IPS DF 6.9 (cell line): ENCODE measurements at regions not wholly inside any gene's neighbourhood (a gene's known extent, or its start where the extent isn't known, plus 50 kb on each side); places are given as distances from the start of the nearest gene placed in this dataset.

Experiments used
- DNase-seq: peaks from one replicate; pipeline ENCODE4 v3.0.0-alpha.2; 2013; ENCODE audit warnings: low read depth, low spot score
- H3K27ac ChIP-seq: one replicate; pipeline ENCODE4 v1.5.1; 2013; ENCODE audit warnings: low read length, control low read depth
- H3K27me3 ChIP-seq: 2 replicates; pipeline ENCODE4 v1.6.1; 2013; ENCODE audit warnings: mild to moderate bottlenecking, low read length; ENCODE audit not compliant: control insufficient read depth, insufficient read depth
- H3K36me3 ChIP-seq: 2 replicates; pipeline ENCODE4 v1.6.1; 2013; ENCODE audit warnings: low read length; ENCODE audit not compliant: control insufficient read depth, insufficient read depth
- H3K4me1 ChIP-seq: 2 replicates; pipeline ENCODE4 v1.6.1; 2013; ENCODE audit warnings: low read length; ENCODE audit not compliant: control insufficient read depth, insufficient read depth
- H3K4me3 ChIP-seq: 2 replicates; pipeline ENCODE4 v1.5.1; 2013; ENCODE audit warnings: mild to moderate bottlenecking, low read length
- H3K9me3 ChIP-seq: 2 replicates; pipeline ENCODE4 v1.6.1; 2013; ENCODE audit warnings: low read length, inconsistent platforms; ENCODE audit not compliant: control insufficient read depth, insufficient read depth
- WGBS: extraction: QIAGEN DNeasy Blood & Tissue Kit; methylation state at CpG from one replicate; pipeline ENCODE4 v1.1.7; 2013; ENCODE audit warnings: mixed read lengths, missing lambda C conversion rate; ENCODE audit not compliant: insufficient read length, insufficient coverage; 5-methylcytosine and 5-hydroxymethylcytosine counted together

DNA sequence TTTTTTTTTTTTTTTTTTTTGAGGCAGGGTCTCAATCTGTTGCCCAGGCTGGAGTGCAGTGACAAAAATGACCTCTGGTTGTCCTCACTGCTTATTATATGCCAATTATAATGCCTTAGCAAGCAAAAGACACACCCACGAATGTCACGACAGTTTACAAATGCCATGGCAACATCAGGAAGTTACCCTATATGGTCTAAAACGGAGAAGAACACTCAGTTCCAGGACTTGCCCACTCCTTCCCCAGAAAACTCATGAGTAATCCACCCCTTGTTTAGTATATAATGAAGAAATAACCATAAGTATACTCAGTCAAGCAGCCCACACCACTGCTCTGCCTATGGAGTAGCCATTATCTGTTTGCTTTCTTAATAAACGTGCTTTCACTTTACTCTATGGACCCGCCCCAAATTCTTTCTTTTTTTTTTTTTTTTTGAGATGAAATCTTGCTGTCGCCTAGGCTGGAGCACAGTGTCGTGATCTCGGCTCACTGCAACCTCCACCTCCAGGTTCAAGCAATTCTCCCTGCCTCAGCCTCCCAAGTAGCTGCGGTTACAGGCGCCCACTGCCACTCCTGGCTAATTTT lies 106.2 kb downstream of the SMIM20 start:
- Histone ChIP-seq H3K4me1 (no peaks in the 10 kb centered on the region; the same call in 1 of the 2 replicates), H3K27ac (no peak overlapping the region), H3K9me3 (no peaks in the 10 kb centered on the region), H3K27me3 (no peaks in the 10 kb centered on the region), H3K4me3 (no peak overlapping the region), H3K36me3 (no peaks in the 10 kb centered on the region)
- DNase-seq = no peak
- no CpG with 5 or more reads among the region's 10 CpGs for WGBS

DNA sequence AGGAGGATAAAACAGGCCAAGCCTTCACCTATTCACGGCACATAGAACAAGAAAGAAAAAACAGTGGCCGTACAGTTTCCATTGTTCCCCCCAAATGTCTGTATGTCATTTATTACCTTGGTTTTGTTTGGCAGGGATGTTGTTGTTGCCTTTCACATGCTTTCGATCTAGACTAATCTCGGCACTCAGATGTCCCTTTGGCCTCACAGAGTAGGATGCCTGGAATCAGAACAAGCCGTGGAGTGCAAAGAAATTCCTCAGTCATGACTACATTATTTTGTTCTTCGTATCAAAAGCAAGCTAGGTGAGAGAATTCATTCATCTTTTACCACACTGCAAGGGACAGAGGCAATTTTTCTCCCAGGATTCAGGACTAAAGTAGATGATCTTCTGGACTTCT lies 106.9 kb downstream of the SMIM20 start:
- DNase-seq = no peak
- no peak overlapping the region for H3K27ac ChIP-seq
- no peaks in the 10 kb centered on the region for H3K9me3 ChIP-seq
- H3K27me3 ChIP-seq = no peaks in the 10 kb centered on the region
- no peaks in the 10 kb centered on the region for H3K4me1 ChIP-seq
- H3K36me3 ChIP-seq = no peaks in the 10 kb centered on the region
- H3K4me3 ChIP-seq = no peak overlapping the region
- WGBS = no CpG with 5 or more reads among the region's 6 CpGs

DNA sequence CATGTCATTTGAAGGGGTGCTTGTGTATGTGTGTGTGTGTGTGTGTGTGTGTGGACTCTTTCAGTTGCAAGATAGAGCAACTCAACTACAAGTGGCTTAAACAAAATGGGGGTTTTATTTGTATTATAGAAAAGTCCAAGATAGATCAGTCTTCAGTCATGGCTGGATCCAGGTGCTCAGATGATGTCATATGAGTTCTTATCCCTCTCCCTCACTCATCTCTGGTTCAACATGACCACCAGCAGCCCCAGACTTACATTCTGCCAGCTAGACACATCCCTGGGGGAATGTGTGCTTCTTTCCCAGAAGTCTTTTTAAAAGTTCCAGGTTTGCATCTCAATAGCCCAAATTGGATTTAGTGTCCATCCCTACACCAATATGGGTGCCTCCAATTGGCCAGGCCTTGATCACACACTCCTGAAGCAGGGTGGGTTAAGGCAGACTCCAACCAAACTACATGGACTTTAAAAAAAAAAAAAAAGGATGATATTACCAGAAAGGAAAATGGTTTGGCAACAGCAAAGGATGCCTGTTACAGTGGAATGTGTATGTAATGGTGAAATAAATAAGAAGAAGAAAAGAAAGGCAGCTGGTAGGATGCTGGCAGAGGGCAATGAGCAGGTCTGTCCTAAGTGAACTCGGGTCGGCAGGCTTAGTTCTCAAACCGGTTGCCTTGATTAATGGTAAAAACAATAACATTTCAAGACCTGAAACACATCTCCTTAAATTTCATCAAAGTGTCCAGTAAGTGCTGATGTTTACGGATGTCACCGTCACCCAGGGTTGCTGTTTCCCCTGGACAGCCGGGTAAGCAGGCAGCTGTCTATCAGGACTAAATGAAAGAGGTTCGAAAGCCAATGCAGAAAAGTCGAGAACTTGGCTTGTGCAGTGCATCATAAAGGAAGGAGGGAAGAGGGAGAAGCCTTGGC lies 107.7 kb downstream of the SMIM20 start:
- Histone ChIP-seq H3K9me3 (no peaks in the 10 kb centered on the region), H3K36me3 (no peaks in the 10 kb centered on the region), H3K4me3 (no peak overlapping the region), H3K27me3 (no peaks in the 10 kb centered on the region), H3K27ac (no peak overlapping the region), H3K4me1 (no peaks in the 10 kb centered on the region)
- DNase-seq = no peak
- WGBS = no CpG with 5 or more reads among the region's 8 CpGs

DNA sequence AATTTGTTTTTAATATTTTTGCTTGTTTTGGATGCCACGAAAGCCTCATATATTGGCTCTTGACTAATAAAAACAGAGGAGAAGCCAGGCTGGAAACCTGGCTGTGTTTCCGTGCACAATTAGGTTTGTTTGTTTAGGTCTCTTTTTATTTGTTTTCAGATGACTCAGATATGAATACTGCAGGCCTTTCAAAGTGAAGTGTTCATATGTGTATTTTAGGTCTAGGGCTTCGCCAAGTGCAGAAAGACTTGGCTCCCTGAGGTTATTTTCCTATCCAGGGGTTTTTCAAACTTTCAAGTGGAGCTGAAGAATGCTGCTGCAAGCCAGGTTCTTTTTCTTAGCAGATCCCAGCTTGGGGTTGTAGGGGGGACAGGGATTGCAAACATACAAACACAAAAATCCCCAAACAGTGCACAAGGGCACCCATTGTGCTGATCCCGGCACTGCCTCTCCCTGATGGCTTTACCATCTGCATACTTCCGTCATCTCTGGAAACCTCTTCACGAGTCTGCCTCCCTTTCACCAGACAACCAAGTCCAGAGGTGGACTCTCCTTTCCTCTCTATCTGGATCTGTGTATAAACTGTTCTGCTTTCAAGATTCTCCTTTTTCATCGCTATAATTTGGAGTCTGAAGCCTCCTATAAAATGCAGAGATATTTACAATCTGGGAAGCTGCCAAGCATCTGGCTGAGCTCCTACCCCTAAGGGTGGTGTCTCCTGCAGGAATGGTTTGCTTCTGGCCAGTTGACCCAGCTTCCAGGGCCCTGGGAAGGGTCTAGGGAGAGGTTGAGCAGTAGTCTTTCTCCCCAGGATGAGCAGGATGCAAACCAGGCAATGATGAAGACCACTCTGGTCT lies 108.6 kb downstream of the SMIM20 start:
- Histone ChIP-seq H3K4me1 (no peaks in the 10 kb centered on the region), H3K27ac (no peak overlapping the region)

DNA sequence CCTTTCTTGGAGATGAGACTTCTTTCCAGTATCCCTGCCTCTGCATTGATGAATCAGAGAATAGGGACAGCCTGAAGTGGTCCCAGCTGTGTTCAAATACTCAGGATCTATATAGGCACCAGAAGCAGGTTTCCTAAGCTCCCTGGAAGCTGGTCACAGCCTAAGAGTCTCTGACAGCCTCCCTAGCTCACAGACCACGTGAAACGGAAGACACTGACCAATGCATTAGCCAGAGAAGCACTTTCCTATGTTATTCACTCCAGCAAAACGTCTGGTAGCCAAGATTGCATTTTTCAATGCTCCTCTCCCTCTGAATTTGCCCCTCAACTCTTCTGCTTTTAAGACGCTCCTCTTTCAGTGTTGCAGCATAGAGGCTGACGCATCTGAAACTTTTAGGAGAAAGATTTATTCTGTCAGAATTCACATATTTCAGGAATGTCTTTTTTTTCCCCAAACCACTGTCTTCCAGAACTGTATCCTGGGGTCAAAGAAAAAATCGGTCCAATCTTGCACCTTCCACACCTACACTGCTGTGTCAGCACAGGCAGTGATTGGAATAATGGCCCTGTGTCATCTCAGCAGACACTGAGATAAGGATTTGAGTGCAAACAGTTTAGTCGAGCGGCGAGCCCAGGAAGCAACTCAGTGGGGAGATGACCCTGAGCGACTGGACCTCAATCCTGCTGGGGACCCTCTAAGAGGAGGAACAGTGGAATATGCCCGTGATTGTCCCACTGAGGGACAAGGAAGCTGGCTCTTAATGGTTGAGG lies 109.4 kb downstream of the SMIM20 start:
- DNase-seq = no peak
- no CpG with 5 or more reads among the region's 11 CpGs for WGBS
- H3K4me3 ChIP-seq = no peak overlapping the region

More for the DNA sequence above, 108.6 kb downstream of the SMIM20 start:
- no peaks in the 10 kb centered on the region for H3K9me3 ChIP-seq
- H3K36me3 ChIP-seq = no peaks in the 10 kb centered on the region
- H3K4me3 ChIP-seq = no peak overlapping the region
- DNase-seq = no peak
- H3K27me3 ChIP-seq = no peaks in the 10 kb centered on the region
- WGBS = no CpG with 5 or more reads among the region's 7 CpGs

DNA sequence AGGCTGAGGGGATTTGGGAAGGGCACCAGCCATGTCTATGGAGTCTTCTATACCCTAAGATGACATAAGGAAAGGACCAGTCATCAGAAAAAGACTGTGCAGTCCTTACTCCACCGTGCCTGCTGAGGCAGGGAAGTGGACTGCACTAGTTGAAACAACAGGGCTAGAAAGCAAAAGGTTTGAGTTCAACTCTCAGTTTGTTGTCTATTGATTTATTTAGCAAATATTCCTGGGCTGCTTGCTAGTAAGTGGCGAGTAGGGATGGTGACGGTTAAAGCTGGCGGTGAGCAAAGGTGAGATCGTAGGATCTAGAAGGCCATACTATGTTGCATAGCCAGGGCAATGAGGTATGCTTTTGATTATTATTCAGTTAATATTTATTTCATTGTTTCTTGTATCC lies 110.1 kb downstream of the SMIM20 start:
- no peak overlapping the region for H3K27ac ChIP-seq
- no peaks in the 10 kb centered on the region for H3K9me3 ChIP-seq
- H3K27me3 ChIP-seq = no peaks in the 10 kb centered on the region
- DNase-seq = no peak
- no peaks in the 10 kb centered on the region for H3K36me3 ChIP-seq
- no peak overlapping the region for H3K4me3 ChIP-seq
- H3K4me1 ChIP-seq = peaks cover 3% of the 10 kb centered on the region; the same call in 1 of the 2 replicates
- no CpG with 5 or more reads among the region's 5 CpGs for WGBS

More for the DNA sequence above, 109.4 kb downstream of the SMIM20 start:
- no peaks in the 10 kb centered on the region for H3K9me3 ChIP-seq
- H3K4me1 ChIP-seq = peaks cover 3% of the 10 kb centered on the region; the same call in 1 of the 2 replicates
- no peaks in the 10 kb centered on the region for H3K27me3 ChIP-seq
- H3K36me3 ChIP-seq = no peaks in the 10 kb centered on the region
- H3K27ac ChIP-seq = no peak overlapping the region

DNA sequence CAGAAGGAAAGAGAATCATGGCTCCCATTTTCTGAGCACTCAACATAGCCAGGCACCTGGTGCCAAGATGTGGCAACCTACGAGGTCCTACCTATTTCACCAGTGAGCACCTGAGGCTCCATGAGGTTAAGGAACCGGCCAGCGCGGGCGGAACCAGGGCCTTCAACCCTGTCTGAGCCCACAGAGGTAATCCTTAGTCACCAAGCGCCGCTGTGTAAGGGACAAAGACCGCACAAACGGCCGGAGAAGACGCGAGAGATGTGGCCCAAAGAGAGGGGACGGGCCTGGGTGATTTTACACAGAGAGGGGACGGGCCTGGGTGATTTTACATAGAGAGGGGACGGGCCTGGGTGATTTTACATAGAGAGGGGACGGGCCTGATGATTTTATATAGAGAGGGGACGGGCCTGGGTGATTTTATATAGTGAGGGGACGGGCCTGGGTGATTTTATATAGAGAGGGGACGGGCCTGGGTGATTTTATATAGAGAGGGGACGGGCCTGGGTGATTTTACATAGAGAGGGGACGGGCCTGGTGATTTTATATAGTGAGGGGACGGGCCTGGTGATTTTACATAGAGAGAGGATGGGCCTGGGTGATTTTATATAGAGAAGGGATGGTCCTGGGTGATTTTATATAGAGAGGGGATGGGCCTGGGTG lies 114.2 kb downstream of the SMIM20 start:
- DNase-seq = peak; percentile 39
- H3K9me3 ChIP-seq = no peaks in the 10 kb centered on the region
- H3K27me3 ChIP-seq = no peaks in the 10 kb centered on the region
- peak overlapping the region; percentile 43; the same call in 1 of the 2 replicates for H3K4me3 ChIP-seq
- H3K36me3 ChIP-seq = no peaks in the 10 kb centered on the region
- no peak overlapping the region for H3K27ac ChIP-seq
- peaks cover 10% of the 10 kb centered on the region for H3K4me1 ChIP-seq
- WGBS = no CpG with 5 or more reads among the region's 22 CpGs

DNA sequence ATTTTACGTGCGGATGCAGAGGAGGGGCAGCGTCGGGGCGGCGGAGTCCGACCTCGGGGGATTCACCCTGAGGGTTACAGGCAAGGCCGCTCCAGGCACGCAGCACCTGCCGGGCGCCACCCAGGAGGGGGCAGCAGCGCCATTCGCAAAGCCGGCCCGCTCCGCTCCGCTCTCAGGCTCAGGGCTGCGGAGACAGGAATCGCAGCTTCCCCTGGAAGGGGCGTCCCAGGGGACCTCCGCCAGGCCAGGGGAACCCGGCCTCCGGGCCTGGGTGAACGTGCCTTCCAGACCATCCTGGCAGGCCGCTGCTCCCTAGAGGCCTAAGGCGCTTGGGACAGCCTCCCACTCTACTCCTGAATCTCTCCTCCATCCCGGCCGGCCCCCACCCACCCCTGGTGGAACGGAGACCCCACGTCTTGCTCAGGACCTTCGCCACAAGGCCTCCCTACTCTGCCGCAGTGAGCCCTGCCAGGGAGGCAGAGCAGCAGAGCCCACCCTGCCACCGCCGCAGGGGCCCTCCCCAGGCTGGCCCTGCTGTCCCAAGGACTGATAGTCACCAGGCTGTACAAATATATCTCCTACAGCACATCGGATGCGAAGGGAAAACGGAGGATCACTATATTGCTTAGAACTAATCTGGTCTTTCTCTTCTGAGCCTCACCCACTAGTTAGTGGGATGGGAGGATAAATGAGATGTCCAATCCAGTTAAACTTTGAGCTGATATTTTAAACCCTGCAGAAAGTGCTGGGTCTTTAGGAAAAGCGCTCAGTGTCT lies 115.0 kb downstream of the SMIM20 start:
- no peaks in the 10 kb centered on the region for H3K9me3 ChIP-seq
- no CpG with 5 or more reads among the region's 39 CpGs for WGBS

DNA sequence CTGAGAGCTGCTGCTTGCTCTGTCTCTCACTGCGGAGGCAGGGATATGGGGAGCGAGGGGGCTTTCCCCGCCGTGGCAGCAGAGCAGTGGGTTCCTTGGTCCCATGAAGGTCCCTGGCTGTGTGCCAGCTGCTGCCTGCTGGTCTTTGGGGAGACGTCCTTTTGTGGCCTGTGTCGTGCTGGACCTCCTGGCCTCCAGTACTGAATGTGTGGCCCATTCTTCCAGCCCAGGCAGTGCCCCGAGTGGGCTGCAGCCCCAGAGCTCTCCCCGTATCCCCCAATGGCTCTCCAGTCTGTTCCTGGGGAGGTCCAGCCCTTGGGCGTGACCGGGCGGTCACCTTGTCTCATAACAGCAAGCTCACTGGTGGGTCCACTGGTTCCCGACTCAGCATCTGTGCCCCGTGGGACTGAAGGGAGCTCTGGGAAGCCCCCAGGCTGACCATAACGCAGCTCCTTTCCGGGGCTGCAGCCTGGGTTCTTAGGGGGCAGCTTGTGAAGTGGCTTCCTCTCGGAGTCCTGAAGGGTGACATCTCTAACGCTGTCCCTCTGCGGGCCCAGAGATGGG lies 115.6 kb downstream of the SMIM20 start:
- Histone ChIP-seq H3K9me3 (no peaks in the 10 kb centered on the region), H3K4me3 (peak overlapping the region; percentile 43; the same call in 1 of the 2 replicates), H3K27ac (peak overlapping the region; percentile 47), H3K36me3 (no peaks in the 10 kb centered on the region), H3K27me3 (no peaks in the 10 kb centered on the region), H3K4me1 (peaks cover 10% of the 10 kb centered on the region)
- no CpG with 5 or more reads among the region's 18 CpGs for WGBS
- DNase-seq = no peak

More for the DNA sequence above, 115.0 kb downstream of the SMIM20 start:
- Histone ChIP-seq H3K27me3 (no peaks in the 10 kb centered on the region), H3K4me1 (peaks cover 10% of the 10 kb centered on the region), H3K27ac (peak overlapping the region; percentile 47), H3K36me3 (no peaks in the 10 kb centered on the region), H3K4me3 (peak overlapping the region; percentile 43; the same call in 1 of the 2 replicates)
- peak; percentile 57 for DNase-seq
